ENCODE measurements at regions not wholly inside any gene's neighbourhood (a gene's known extent, or its start where the extent isn't known, plus 50 kb on each side); places are given as distances from the start of the nearest gene placed in this dataset.

GRCh38 chr18:64982414-64983055 is 768.3 kb upstream of the CDH7 start:
- no peak for DNase-seq

- DNase-seq = no peak
Observed at GRCh38 chr18:64981915-64982314, 768.9 kb upstream of the CDH7 start.

GRCh38 chr18:64979791-64980190 is 771.0 kb upstream of the CDH7 start:
- no peak for DNase-seq

DNA sequence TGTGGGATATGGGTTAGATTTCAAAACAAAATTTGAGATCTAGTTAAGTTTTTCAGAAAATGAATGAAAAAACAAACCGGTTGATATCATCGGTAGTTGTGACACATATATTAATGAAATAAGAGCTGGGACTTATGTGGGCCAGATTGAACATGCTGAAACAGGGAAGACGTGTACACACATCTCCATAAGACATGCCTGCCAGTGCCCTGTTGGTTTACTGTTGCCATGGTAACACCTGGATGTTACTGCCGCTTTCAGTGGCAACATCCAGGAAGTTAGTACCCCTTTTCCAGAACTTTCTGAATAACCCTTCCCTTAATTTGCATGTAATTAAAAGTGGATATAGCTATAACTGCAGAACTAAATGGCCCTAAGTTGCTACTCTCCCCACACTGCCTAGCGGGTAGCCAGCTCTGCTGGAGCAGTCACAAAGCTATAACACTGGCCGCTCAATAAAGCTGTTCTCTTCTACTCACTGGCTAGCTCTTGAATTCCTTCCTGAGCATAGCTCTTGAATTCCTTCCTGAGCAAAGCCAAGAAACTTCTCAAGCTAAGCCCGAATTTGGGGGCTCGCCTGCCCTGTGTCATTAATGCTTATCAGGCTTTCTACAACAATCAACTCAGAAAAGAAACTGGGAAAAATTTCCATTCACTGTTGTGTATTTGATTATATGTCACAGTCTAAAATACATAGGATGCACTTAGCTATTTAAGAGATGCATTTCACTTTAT is 776.3 kb upstream of the CDH7 start:
- DNase-seq = no peak

GRCh38 chr18:64972545-64972944 is 778.3 kb upstream of the CDH7 start:
- no peak for DNase-seq

DNA sequence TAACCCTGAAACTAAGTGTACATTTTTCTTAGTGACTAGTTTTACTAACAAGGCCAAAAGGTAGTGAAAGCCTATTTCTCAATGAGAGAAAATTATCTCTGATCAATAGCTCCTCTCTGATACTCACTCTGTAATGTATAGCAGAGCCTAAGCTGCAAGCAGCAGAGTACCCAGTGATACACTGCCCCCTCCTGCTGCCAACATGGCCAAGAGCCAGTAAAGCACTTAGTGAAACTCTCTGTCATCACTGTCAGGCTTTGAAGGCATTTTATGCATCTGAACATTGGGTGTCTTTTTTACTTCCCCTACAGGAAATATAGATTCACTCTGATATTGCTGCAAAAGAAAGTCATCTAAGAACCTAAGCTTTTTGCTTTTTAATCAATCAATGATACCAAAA is 784.1 kb upstream of the CDH7 start:
- DNase-seq = no peak

- DNase-seq = no peak
Observed at GRCh38 chr18:64956465-64956864, 794.3 kb upstream of the CDH7 start.

DNA sequence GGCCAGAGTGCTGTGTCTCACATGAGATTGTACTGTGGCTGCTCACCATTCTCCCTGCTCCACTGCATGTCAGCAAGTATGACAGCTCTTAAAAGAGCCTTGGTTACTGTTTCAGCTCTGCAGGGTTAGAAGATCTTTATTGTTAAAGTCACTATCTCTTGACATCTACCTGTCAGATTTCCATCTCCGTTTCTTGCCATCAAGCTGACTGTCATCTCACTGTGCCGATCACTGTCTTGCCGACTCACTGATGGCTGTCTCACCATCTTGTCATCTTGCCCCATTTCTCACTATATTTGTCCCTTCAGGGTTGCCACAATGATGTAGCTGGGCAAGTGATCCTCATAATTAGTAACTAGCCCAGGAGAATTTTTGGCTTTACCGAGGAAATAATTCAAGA is 800.9 kb upstream of the CDH7 start:
- DNase-seq = no peak

DNA sequence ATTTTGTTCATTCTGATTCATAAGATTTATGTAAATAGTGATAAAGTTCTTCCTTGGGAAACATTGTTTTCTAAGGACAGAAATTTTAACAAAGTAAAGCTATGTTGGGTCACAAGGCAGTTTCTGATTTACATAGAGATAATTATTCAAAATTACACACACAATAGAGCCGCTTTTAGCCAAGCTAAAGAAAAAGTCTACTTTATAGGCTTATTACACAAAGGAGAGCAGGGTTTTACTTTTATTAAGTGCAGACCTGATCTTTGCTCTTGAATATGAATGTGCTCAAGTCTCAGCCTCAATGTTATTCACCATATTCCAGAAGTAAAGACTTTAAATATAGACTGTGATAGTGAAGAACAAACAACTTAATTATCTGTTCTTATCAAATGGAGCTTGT is 787.8 kb upstream of the LINC00305 start:
- no peak for DNase-seq

- no peak for DNase-seq
Observed at GRCh38 chr18:64929036-64929435, 780.1 kb upstream of the LINC00305 start.

DNA sequence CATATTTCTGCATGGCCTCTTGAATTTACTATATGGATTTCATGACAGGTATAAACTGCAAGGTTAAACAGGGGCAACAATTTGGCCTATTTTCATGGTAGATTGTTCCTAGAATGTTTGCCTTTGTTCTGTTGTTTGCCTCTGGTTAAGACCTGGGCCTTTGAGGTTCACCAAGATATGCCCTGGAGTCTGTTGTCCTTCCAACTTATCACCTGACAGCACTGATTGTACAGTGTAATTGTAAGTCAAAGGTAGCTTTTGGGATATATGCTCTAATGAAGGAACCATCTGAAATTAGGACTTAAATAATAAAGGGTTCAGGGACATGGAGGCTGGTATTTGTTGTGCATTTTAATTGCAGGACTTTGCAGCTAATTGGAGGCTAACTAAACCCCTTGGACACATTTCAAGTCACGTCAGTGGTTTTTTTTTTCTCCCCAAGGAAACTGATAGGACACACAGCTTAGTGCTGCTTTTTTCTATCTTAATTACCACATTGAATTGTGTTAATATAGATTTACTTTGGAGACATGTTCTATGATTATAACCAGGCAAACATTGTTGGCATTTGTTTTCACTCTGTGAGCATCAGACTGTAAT is 771.2 kb upstream of the LINC00305 start:
- no peak for DNase-seq

GRCh38 chr18:64918851-64919250 is 770.0 kb upstream of the LINC00305 start:
- no peak for DNase-seq

- no peak for DNase-seq
Observed at GRCh38 chr18:64893349-64893748, 744.5 kb upstream of the LINC00305 start.

GRCh38 chr18:64888956-64889355 is 740.1 kb upstream of the LINC00305 start:
- no peak for DNase-seq

- DNase-seq = no peak
Observed at GRCh38 chr18:64886995-64887394, 738.1 kb upstream of the LINC00305 start.

GRCh38 chr18:64882896-64883295 is 734.0 kb upstream of the LINC00305 start:
- DNase-seq = no peak

DNA sequence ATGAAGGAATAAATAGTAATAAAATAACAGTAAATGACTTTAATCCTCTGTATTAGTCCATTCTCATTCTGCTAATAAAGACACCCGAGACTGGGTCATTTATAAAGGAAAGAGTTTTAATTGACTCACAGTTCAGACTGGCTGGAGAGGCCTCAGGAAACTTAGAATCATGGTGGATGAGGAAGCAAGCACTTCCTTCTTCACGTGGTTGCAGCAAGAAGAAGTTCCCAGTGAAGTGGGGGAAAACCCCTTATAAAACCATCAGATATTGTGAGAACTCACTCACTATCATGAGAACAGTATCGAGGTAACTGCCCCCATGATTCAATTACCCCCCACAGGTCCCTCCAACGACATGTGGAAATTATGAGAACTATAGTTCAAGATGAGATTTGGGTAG is 727.9 kb upstream of the LINC00305 start:
- no peak for DNase-seq

- DNase-seq = no peak
Observed at GRCh38 chr18:64872710-64873458, 724.0 kb upstream of the LINC00305 start.

DNA sequence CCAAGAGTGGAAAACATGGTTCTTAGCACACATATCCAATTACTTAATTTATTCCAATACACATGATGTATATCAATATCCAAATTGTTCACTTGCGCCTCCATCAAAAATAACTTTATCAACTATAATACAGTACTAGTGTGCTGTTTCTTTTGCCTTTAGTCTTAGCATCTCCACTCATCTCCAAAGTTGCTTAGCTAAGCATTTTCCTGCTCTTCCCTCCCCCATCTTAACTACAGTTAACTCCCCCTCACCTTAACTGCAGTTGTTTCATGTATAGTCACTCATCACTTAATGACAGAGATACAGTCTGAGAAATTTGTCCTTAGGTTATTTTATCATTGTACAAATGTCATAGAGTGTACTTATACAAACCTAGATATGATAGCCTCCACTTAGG is 705.2 kb upstream of the LINC00305 start:
- no peak for DNase-seq

DNA sequence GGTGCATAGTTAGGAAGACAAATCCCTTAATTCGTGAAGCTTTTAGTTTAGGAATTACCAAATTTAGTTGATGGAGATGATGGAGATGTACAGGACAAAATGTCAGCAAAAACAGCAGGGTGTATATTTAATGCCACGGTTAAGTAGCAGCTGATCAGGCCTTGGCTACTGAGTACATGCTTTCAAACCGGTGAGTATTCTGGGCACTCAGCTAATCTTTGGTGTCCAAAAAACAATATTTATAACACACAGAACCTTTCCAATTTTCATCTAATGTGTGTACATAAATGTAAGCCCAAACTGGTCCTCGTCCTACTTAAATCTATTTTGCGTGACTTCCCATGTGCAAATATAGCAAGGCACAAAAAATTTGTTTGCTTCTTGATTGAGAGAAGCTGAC is 703.4 kb upstream of the LINC00305 start:
- DNase-seq = no peak

GRCh38 chr18:64851726-64852125 is 702.8 kb upstream of the LINC00305 start:
- DNase-seq = no peak

- no peak for DNase-seq
Observed at GRCh38 chr18:64850791-64851190, 701.9 kb upstream of the LINC00305 start.

DNA sequence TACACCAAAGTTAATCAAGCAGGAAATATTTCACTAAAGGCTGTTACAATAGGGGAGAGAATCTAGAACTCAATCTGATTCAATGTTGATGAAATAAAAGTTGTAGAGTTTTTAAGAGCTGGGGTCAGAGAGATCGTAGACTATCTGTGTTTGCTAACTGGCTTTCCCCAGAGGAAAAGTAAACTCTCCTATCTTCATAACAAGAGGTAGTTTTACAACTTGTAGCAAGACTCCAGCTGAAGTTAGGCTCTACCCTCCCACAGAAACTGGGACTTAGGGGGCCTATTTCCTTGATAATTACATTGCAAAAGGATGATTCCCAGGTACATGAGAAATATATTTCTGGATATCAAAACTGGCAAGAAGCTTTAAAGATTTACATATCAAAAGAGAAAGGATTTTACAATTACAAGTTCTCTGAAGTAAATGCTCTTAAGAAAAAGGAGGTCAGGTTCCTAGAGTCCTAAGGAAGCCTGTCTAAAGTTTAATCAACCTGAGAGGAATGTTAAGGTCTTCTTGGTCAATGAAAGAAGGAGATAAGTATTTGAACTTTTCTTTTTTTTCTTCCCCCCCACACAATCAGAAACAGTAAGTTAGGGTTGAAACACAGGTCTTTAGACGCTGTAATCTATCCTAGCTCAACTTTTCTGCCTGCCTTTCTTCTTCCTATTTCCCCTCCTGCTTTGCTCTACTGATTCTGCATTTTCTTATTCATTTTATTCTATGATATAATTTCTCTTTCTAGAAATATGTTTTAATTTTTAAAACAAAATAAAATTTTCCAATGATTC is 692.2 kb upstream of the LINC00305 start:
- DNase-seq = no peak
